Fibroblast of mammary gland (primary cell): ENCODE measurements at regions not wholly inside any gene's neighbourhood (a gene's known extent, or its start where the extent isn't known, plus 50 kb on each side); places are given as distances from the start of the nearest gene placed in this dataset.

Experiments used
- DNase-seq: peaks from one replicate; pipeline ENCODE4 v3.0.0-alpha.2; 2010; ENCODE audit warnings: low read depth
- H3K4me3 ChIP-seq: 2 replicates; pipeline ENCODE4 v1.5.1; 2011; ENCODE audit warnings: low read depth, mild to moderate bottlenecking, low read length, moderate library complexity; ENCODE audit not compliant: control insufficient read depth
- CTCF ChIP-seq: conservative IDR thresholded peaks from 2 replicates; pipeline ENCODE4 v1.5.1; 2011; ENCODE audit warnings: low read depth, low read length, inconsistent platforms; ENCODE audit not compliant: control insufficient read depth, insufficient read depth

GRCh38 chr13:110798081-110798994 is 84.8 kb downstream of the ING1 start:
- DNase-seq, result no peak
- TF ChIP-seq CTCF, result no peak
- no peak overlapping the region for H3K4me3 ChIP-seq

GRCh38 chr13:110799246-110800236 is 86.0 kb downstream of the ING1 start:
- TF ChIP-seq CTCF, result no peak
- peak; percentile 98 for DNase-seq
- H3K4me3 ChIP-seq, result peak overlapping the region; percentile 30

GRCh38 chr13:110801044-110801443 is 87.5 kb downstream of the ING1 start:
- H3K4me3 ChIP-seq, result no peak overlapping the region
- DNase-seq, result no peak
- TF ChIP-seq CTCF, result no peak

- no peak overlapping the region for H3K4me3 ChIP-seq
- no peak for TF ChIP-seq CTCF
Observed at GRCh38 chr13:110802260-110802659, 88.8 kb downstream of the ING1 start.

GRCh38 chr13:110806636-110807035 is 93.1 kb downstream of the ING1 start:
- no peak overlapping the region for H3K4me3 ChIP-seq
- DNase-seq, result no peak
- TF ChIP-seq CTCF, result no peak

More at GRCh38 chr13:110802260-110802659, 88.8 kb downstream of the ING1 start:
- DNase-seq, result no peak

GRCh38 chr13:110807546-110807945 is 94.0 kb downstream of the ING1 start:
- no peak for DNase-seq
- no peak overlapping the region for H3K4me3 ChIP-seq
- TF ChIP-seq CTCF, result no peak
